AG09319 (cell line): ENCODE measurements at regions not wholly inside any gene's neighbourhood (a gene's known extent, or its start where the extent isn't known, plus 50 kb on each side); places are given as distances from the start of the nearest gene placed in this dataset.
"Not testable (repeated sequence)": the region's sequence is repeated elsewhere in the genome, so short reads cannot be mapped to it uniquely, and the experiment has no call there.

Experiments
- DNase-seq: peaks from one replicate; pipeline ENCODE4 v3.0.0-alpha.2; 2010; ENCODE audit warnings: low read depth; ENCODE audit errors: extremely low read depth
- CTCF ChIP-seq: IDR thresholded peaks from 2 replicates; pipeline ENCODE4 v1.5.1; 2011; ENCODE audit warnings: low read depth, mild to moderate bottlenecking, inconsistent platforms, low read length, moderate library complexity

GRCh38 chr2:171266102-171266501, 105.4 kb upstream of the TLK1 start:
- no peak for TF ChIP-seq CTCF
- DNase-seq, result no peak

GRCh38 chr2:171261529-171261928, 100.8 kb upstream of the TLK1 start:
- not testable (repeated sequence) for DNase-seq

- no peak for DNase-seq
- no peak for TF ChIP-seq CTCF
These were observed 100.1 kb upstream of the TLK1 start for GRCh38 chr2:171260471-171261424.

DNA sequence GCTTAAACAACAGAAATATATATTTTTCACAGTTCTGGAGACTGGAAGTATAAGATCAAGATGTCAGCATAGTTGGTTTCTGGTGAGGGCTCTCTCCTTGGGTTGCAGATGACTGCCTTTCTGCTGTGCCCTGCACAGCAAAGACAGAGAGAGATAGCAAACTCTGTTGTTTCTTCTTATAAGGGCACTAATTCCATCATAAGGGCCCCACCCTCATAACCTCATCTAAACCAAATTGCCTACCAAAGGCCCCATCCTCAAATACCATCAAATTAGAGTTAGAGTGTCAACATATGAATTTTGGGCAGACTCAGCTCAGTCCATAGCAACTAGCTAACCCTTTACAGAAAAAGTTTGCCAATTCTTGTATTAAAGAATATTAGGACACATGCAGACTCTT, 94.0 kb upstream of the TLK1 start:
- no peak for DNase-seq
- no peak for TF ChIP-seq CTCF

GRCh38 chr2:171253900-171254650, 93.4 kb upstream of the TLK1 start:
- TF ChIP-seq CTCF, result no peak
- DNase-seq, result no peak

DNA sequence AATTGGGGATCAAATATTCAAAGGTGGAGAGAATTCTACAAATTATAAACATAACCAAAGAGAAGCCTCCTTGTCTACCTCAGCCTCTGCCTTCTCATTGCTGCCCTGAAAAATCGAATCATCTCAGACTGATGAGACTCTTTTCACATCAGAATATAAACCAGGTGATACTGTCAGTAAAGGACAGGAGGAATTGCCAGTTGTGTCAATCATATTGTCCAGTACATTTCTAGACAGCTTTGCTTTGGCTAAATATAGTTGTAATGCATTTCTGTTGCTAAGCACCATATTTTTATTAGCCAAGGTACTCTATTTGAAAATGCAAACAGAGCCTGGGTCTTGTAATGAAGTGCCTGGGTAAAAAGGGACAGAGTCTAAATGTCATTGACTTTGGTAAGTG, 92.6 kb upstream of the TLK1 start:
- no peak for DNase-seq
- TF ChIP-seq CTCF, result no peak

DNA sequence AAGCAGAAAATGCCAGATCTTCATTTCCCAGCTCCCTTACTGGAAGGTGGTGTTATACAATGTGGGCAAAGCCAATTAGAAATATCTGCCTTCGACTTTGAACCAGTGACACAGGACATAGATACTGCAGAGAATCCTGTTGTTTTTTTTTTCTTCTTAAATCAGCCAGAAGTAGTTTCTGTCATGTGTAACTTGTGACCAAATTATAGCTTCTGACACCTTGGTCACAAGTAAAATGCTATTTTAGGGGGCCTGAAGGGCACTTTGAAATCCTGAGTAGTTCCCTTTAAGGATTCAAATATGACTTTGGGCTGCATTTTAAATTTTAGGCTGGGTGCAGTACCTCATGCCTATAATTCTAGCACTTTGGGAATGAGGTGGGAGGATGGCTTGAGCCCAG, 89.0 kb upstream of the TLK1 start:
- no peak for TF ChIP-seq CTCF
- no peak for DNase-seq
